Amygdala (tissue), 56 donors: ENCODE measurements at regions not wholly inside any gene's neighbourhood (a gene's known extent, or its start where the extent isn't known, plus 50 kb on each side); places are given as distances from the start of the nearest gene placed in this dataset.

ENCODE experiments used
- DNase-seq, 56 donors: peaks; one replicate each; lab custom pipeline; 2025; lab: John Stamatoyannopoulos, UW

- DNase-seq, result no peak
Observed at GRCh38 chr17:15893658-15894024, 51.3 kb upstream of the ADORA2B start.

GRCh38 chr17:15894258-15894657 lies 50.7 kb upstream of the ADORA2B start:
- no peak for DNase-seq

- no peak for DNase-seq
Observed at GRCh38 chr17:15894913-15895658, 49.8 kb upstream of the ADORA2B start.
